ENCODE measurements at regions not wholly inside any gene's neighbourhood (a gene's known extent, or its start where the extent isn't known, plus 50 kb on each side); places are given as distances from the start of the nearest gene placed in this dataset.
"Not testable (repeated sequence)": the region's sequence is repeated elsewhere in the genome, so short reads cannot be mapped to it uniquely, and the experiment has no call there.

DNA sequence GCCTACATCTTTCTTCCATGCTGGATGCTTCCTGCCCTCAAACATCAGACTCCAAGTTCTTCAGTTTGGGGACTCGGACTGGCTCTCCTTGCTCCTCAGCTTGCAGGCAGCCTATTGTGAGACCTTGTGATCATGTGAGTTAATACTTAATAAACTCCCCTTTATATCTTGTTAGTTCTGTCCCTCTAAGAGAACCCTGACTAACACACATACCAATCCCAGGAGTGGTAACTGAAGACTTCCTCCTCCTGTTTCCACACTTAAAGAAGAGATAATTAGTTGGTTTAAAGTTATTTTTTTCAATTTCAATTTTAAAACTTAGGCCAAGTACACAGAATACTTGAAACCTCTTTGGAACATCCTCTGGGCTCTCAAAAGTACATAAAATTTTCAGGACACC, 294.2 kb upstream of the SGK1 start:
- not testable (repeated sequence) for H3K4me1 ChIP-seq (ENCODE audit: low read length); H3K9ac ChIP-seq (ENCODE audit: low read length); H3K4me3 ChIP-seq (ENCODE audit: low read length); H4K20me1 ChIP-seq (ENCODE audit: insufficient read depth, low read depth, low read length); H3K9me3 ChIP-seq (ENCODE audit: low read length); DNase-seq; H3K9me2 ChIP-seq (replicated peaks; ENCODE audit: insufficient read depth, low read length); H3K27me3 ChIP-seq (ENCODE audit: low read length); H2AFZ ChIP-seq (ENCODE audit: low read length); H3K27ac ChIP-seq (ENCODE audit: low read length); H3K4me2 ChIP-seq (ENCODE audit: low read depth, low read length, poor library complexity, severe bottlenecking); H3K79me2 ChIP-seq (ENCODE audit: low read length); H3K36me3 ChIP-seq (ENCODE audit: insufficient read depth, low read length)

GRCh38 chr6:134610411-134610810, 292.5 kb upstream of the SGK1 start:
- Histone ChIP-seq H4K20me1 (ENCODE audit: insufficient read depth, low read depth, low read length) (no peaks in the 10 kb centered on the region), H3K4me2 (ENCODE audit: low read depth, low read length, poor library complexity, severe bottlenecking) (no peak overlapping the region), H2AFZ (ENCODE audit: low read length) (no peak overlapping the region), H3K4me3 (ENCODE audit: low read length) (no peak overlapping the region), H3K27ac (ENCODE audit: low read length) (no peak overlapping the region), H3K27me3 (ENCODE audit: low read length) (no peaks in the 10 kb centered on the region), H3K9ac (ENCODE audit: low read length) (no peak overlapping the region), H3K9me2 (replicated peaks; ENCODE audit: insufficient read depth, low read length) (no peaks in the 10 kb centered on the region), H3K9me3 (ENCODE audit: low read length) (no peaks in the 10 kb centered on the region), H3K79me2 (ENCODE audit: low read length) (no peaks in the 10 kb centered on the region), H3K4me1 (ENCODE audit: low read length) (no peaks in the 10 kb centered on the region), H3K36me3 (ENCODE audit: insufficient read depth, low read length) (no peaks in the 10 kb centered on the region)
- DNase-seq = no peak

GRCh38 chr6:134609716-134610261, 291.9 kb upstream of the SGK1 start:
- no peaks in the 10 kb centered on the region for H3K36me3 ChIP-seq (ENCODE audit: insufficient read depth, low read length)
- no peaks in the 10 kb centered on the region for H3K9me3 ChIP-seq (ENCODE audit: low read length)
- H3K27ac ChIP-seq (ENCODE audit: low read length) = no peak overlapping the region
- H3K79me2 ChIP-seq (ENCODE audit: low read length) = no peaks in the 10 kb centered on the region
- no peak overlapping the region for H3K4me2 ChIP-seq (ENCODE audit: low read depth, low read length, poor library complexity, severe bottlenecking)
- no peaks in the 10 kb centered on the region for H3K4me1 ChIP-seq (ENCODE audit: low read length)
- no peak for DNase-seq
- no peaks in the 10 kb centered on the region for H3K9me2 ChIP-seq (replicated peaks; ENCODE audit: insufficient read depth, low read length)
- no peaks in the 10 kb centered on the region for H3K27me3 ChIP-seq (ENCODE audit: low read length)
- no peak overlapping the region for H2AFZ ChIP-seq (ENCODE audit: low read length)
- no peaks in the 10 kb centered on the region for H4K20me1 ChIP-seq (ENCODE audit: insufficient read depth, low read depth, low read length)
- no peak overlapping the region for H3K9ac ChIP-seq (ENCODE audit: low read length)
- no peak overlapping the region for H3K4me3 ChIP-seq (ENCODE audit: low read length)

GRCh38 chr6:134607411-134607810, 289.5 kb upstream of the SGK1 start:
- Histone ChIP-seq H3K9ac (ENCODE audit: low read length) (no peak overlapping the region), H3K79me2 (ENCODE audit: low read length) (no peaks in the 10 kb centered on the region), H3K27me3 (ENCODE audit: low read length) (no peaks in the 10 kb centered on the region), H3K27ac (ENCODE audit: low read length) (no peak overlapping the region), H3K9me2 (replicated peaks; ENCODE audit: insufficient read depth, low read length) (no peaks in the 10 kb centered on the region), H3K36me3 (ENCODE audit: insufficient read depth, low read length) (no peaks in the 10 kb centered on the region), H2AFZ (ENCODE audit: low read length) (no peak overlapping the region), H3K4me3 (ENCODE audit: low read length) (no peak overlapping the region), H3K4me1 (ENCODE audit: low read length) (no peaks in the 10 kb centered on the region), H4K20me1 (ENCODE audit: insufficient read depth, low read depth, low read length) (no peaks in the 10 kb centered on the region), H3K9me3 (ENCODE audit: low read length) (no peaks in the 10 kb centered on the region), H3K4me2 (ENCODE audit: low read depth, low read length, poor library complexity, severe bottlenecking) (no peak overlapping the region)
- DNase-seq = no peak

DNA sequence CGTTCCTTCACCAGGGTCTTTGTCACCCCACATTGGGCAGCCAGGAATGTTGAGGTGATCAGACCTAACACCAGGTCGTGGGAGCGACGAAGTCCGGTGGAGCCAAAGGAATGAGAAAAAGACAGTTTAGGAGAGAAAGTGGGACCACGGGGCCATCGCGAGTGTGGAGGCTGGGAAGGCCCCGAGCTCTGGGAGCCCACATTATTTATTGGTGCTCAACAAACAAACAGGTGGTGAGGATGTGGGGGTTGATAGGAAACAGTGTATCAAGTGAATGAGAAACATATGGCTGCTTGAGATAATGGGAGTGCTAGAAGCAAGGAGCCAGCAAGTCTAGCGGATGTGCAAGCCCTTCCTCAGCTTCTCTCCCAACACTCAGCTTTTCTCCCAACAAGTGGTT, 287.1 kb upstream of the SGK1 start:
- no peaks in the 10 kb centered on the region for H4K20me1 ChIP-seq (ENCODE audit: insufficient read depth, low read depth, low read length)
- H3K9ac ChIP-seq (ENCODE audit: low read length) = no peak overlapping the region
- H3K36me3 ChIP-seq (ENCODE audit: insufficient read depth, low read length) = no peaks in the 10 kb centered on the region
- H3K4me3 ChIP-seq (ENCODE audit: low read length) = no peak overlapping the region
- no peaks in the 10 kb centered on the region for H3K4me1 ChIP-seq (ENCODE audit: low read length)
- no peak overlapping the region for H2AFZ ChIP-seq (ENCODE audit: low read length)
- no peak overlapping the region for H3K4me2 ChIP-seq (ENCODE audit: low read depth, low read length, poor library complexity, severe bottlenecking)
- H3K79me2 ChIP-seq (ENCODE audit: low read length) = no peaks in the 10 kb centered on the region
- H3K9me2 ChIP-seq (replicated peaks; ENCODE audit: insufficient read depth, low read length) = no peaks in the 10 kb centered on the region
- peaks cover 5% of the 10 kb centered on the region for H3K9me3 ChIP-seq (ENCODE audit: low read length)
- no peak overlapping the region for H3K27ac ChIP-seq (ENCODE audit: low read length)
- no peak for DNase-seq
- no peaks in the 10 kb centered on the region for H3K27me3 ChIP-seq (ENCODE audit: low read length)

DNA sequence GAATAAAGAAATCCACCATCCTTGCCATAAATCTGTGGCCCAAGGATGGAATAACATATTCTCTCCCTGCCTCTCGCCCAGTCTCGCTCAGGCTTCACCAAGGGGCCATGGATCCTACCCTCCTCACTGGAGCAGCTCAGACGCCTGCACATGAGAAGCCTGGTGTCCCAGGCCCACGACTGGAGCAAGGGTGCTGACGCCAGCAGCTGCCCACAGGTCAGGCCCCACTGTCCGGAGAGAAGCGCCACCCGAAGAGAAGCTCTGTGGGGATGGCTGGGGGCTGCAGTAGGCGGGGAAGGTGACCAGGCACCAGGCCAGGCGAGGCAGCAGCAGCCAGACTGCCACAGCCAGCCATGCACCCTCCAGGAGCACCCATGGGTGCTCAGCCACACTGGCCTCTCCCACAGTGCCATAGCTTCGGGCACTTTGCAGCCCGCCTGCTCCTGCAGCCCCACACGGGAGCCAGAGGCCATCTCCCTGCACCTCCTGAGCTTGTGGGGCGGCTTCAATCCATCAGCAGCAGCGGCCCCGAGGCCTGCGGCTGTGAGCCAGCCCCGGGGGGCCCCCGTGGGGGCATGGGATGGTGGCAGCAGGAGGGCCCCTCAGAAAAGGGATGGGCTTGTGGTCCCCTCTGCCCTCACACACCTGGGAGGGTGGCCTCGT, 286.2 kb upstream of the SGK1 start:
- no peak overlapping the region for H3K4me2 ChIP-seq (ENCODE audit: low read depth, low read length, poor library complexity, severe bottlenecking)
- H3K9me2 ChIP-seq (replicated peaks; ENCODE audit: insufficient read depth, low read length) = no peaks in the 10 kb centered on the region
- DNase-seq = no peak
- no peaks in the 10 kb centered on the region for H3K79me2 ChIP-seq (ENCODE audit: low read length)
- no peak overlapping the region for H3K9ac ChIP-seq (ENCODE audit: low read length)
- no peaks in the 10 kb centered on the region for H3K27me3 ChIP-seq (ENCODE audit: low read length)
- H3K4me1 ChIP-seq (ENCODE audit: low read length) = no peaks in the 10 kb centered on the region
- no peaks in the 10 kb centered on the region for H3K36me3 ChIP-seq (ENCODE audit: insufficient read depth, low read length)
- H3K4me3 ChIP-seq (ENCODE audit: low read length) = no peak overlapping the region
- H4K20me1 ChIP-seq (ENCODE audit: insufficient read depth, low read depth, low read length) = no peaks in the 10 kb centered on the region
- H3K27ac ChIP-seq (ENCODE audit: low read length) = no peak overlapping the region
- H3K9me3 ChIP-seq (ENCODE audit: low read length) = peaks cover 5% of the 10 kb centered on the region
- no peak overlapping the region for H2AFZ ChIP-seq (ENCODE audit: low read length)

- Histone ChIP-seq H3K27ac (ENCODE audit: low read length) (no peak overlapping the region), H3K36me3 (ENCODE audit: insufficient read depth, low read length) (no peaks in the 10 kb centered on the region), H3K9me3 (ENCODE audit: low read length) (peaks cover 5% of the 10 kb centered on the region), H3K4me1 (ENCODE audit: low read length) (no peaks in the 10 kb centered on the region), H3K27me3 (ENCODE audit: low read length) (no peaks in the 10 kb centered on the region), H4K20me1 (ENCODE audit: insufficient read depth, low read depth, low read length) (no peaks in the 10 kb centered on the region), H3K9me2 (replicated peaks; ENCODE audit: insufficient read depth, low read length) (no peaks in the 10 kb centered on the region), H3K9ac (ENCODE audit: low read length) (no peak overlapping the region), H2AFZ (ENCODE audit: low read length) (no peak overlapping the region), H3K4me2 (ENCODE audit: low read depth, low read length, poor library complexity, severe bottlenecking) (no peak overlapping the region), H3K79me2 (ENCODE audit: low read length) (no peaks in the 10 kb centered on the region), H3K4me3 (ENCODE audit: low read length) (no peak overlapping the region)
- DNase-seq = no peak
These were observed 285.6 kb upstream of the SGK1 start for GRCh38 chr6:134603561-134603960.

GRCh38 chr6:134602123-134602522, 284.2 kb upstream of the SGK1 start:
- no peak overlapping the region for H3K4me3 ChIP-seq (ENCODE audit: low read length)
- H3K9me2 ChIP-seq (replicated peaks; ENCODE audit: insufficient read depth, low read length) = no peaks in the 10 kb centered on the region
- no peaks in the 10 kb centered on the region for H3K4me1 ChIP-seq (ENCODE audit: low read length)
- peaks cover 5% of the 10 kb centered on the region for H3K9me3 ChIP-seq (ENCODE audit: low read length)
- H3K4me2 ChIP-seq (ENCODE audit: low read depth, low read length, poor library complexity, severe bottlenecking) = no peak overlapping the region
- DNase-seq = no peak
- no peak overlapping the region for H3K9ac ChIP-seq (ENCODE audit: low read length)
- no peaks in the 10 kb centered on the region for H3K27me3 ChIP-seq (ENCODE audit: low read length)
- H3K27ac ChIP-seq (ENCODE audit: low read length) = no peak overlapping the region
- no peaks in the 10 kb centered on the region for H3K79me2 ChIP-seq (ENCODE audit: low read length)
- H2AFZ ChIP-seq (ENCODE audit: low read length) = no peak overlapping the region
- H3K36me3 ChIP-seq (ENCODE audit: insufficient read depth, low read length) = no peaks in the 10 kb centered on the region
- H4K20me1 ChIP-seq (ENCODE audit: insufficient read depth, low read depth, low read length) = no peaks in the 10 kb centered on the region

Data from Karpas-422 (cell line).